ENCODE measurements at regions not wholly inside any gene's neighbourhood (a gene's known extent, or its start where the extent isn't known, plus 50 kb on each side); places are given as distances from the start of the nearest gene placed in this dataset.

GRCh38 chr5:147180751-147181150 lies 54.1 kb upstream of the STK32A start:
- H4K20me1 ChIP-seq (ENCODE audit: insufficient read depth, low read length) = no peaks in the 10 kb centered on the region
- no peaks in the 10 kb centered on the region for H3K9me3 ChIP-seq (ENCODE audit: insufficient read depth, low read depth, low read length)
- Mint-ChIP-seq H3K27ac (ENCODE audit: unreplicated experiment) (no peak overlapping the region), H3K9me3 (ENCODE audit: unreplicated experiment) (peaks cover 2% of the 10 kb centered on the region), H3K4me3 (ENCODE audit: unreplicated experiment) (no peak overlapping the region), H3K36me3 (ENCODE audit: low read depth, unreplicated experiment) (no peaks in the 10 kb centered on the region), H3K4me1 (ENCODE audit: low read depth, unreplicated experiment) (peaks cover 36% of the 10 kb centered on the region), H3K27me3 (ENCODE audit: low read depth, unreplicated experiment) (no peaks in the 10 kb centered on the region)
- no peak overlapping the region for H3K4me2 ChIP-seq (ENCODE audit: low read length)
- H3K36me3 ChIP-seq (ENCODE audit: insufficient read depth, low read length) = no peaks in the 10 kb centered on the region
- no peak overlapping the region for H2AFZ ChIP-seq (ENCODE audit: low read depth, low read length)
- peak; percentile 53 for DNase-seq (ENCODE audit: low read depth)
- no peaks in the 10 kb centered on the region for H3K27me3 ChIP-seq (ENCODE audit: insufficient read depth, low read length)
- H3K4me1 ChIP-seq (ENCODE audit: insufficient read depth, low read length) = peaks cover 22% of the 10 kb centered on the region
- H3K9ac ChIP-seq (ENCODE audit: low read length) = no peak overlapping the region
- no peaks in the 10 kb centered on the region for H3K79me2 ChIP-seq (ENCODE audit: insufficient read depth, low read length)
- H3K27ac ChIP-seq (ENCODE audit: low read depth, low read length) = no peak overlapping the region
- no peak overlapping the region for H3K4me3 ChIP-seq (ENCODE audit: insufficient read depth, low read depth, low read length)
- TF ChIP-seq, protein P1, sequence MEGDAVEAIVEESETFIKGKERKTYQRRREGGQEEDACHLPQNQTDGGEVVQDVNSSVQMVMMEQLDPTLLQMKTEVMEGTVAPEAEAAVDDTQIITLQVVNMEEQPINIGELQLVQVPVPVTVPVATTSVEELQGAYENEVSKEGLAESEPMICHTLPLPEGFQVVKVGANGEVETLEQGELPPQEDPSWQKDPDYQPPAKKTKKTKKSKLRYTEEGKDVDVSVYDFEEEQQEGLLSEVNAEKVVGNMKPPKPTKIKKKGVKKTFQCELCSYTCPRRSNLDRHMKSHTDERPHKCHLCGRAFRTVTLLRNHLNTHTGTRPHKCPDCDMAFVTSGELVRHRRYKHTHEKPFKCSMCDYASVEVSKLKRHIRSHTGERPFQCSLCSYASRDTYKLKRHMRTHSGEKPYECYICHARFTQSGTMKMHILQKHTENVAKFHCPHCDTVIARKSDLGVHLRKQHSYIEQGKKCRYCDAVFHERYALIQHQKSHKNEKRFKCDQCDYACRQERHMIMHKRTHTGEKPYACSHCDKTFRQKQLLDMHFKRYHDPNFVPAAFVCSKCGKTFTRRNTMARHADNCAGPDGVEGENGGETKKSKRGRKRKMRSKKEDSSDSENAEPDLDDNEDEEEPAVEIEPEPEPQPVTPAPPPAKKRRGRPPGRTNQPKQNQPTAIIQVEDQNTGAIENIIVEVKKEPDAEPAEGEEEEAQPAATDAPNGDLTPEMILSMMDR (IDR thresholded peaks at IDR 0.05; ENCODE audit: insufficient read depth, low read depth, low read length) = no peak
- TF ChIP-seq EZH2 (IDR thresholded peaks at IDR 0.05; ENCODE audit: insufficient read depth, low read length) = no peak
- no peak for FAIRE-seq

Measured in astrocyte (in vitro differentiated cells and primary cell).